HCT116 (cell line): ENCODE measurements at regions not wholly inside any gene's neighbourhood (a gene's known extent, or its start where the extent isn't known, plus 50 kb on each side); places are given as distances from the start of the nearest gene placed in this dataset.

Source experiments
- CEBPB ChIP-seq: IDR thresholded peaks from 2 replicates; pipeline ENCODE4 v1.6.1; 2012; ENCODE audit warnings: low read depth
- ELF1 ChIP-seq: IDR thresholded peaks from 2 replicates; pipeline ENCODE4 v1.6.1; 2012; ENCODE audit warnings: low read depth, borderline replicate concordance
- EZH2phosphoT487 ChIP-seq: fragments of 200-600 bp; IDR thresholded peaks from 2 replicates; pipeline ENCODE4 v1.6.1; 2018; ENCODE audit warnings: antibody characterized with exemption, borderline replicate concordance
- POLR2A ChIP-seq: IDR thresholded peaks from 2 replicates; pipeline ENCODE4 v1.7.0; 2011; ENCODE audit warnings: borderline replicate concordance; ENCODE audit not compliant: insufficient read depth, insufficient read length; ENCODE audit errors: extremely low read depth
- SP1 ChIP-seq: IDR thresholded peaks from 2 replicates; pipeline ENCODE4 v1.6.1; 2012; ENCODE audit warnings: low read depth
- TF ChIP-seq, protein P1 (sequence below): IDR thresholded peaks from 2 replicates; pipeline ENCODE4 v1.6.1; 2012
- TF ChIP-seq, protein P2 (sequence below), 3 experiments: fragments of 200-600 bp in 1 of 3; sonication (generic) in 1 of 3; IDR thresholded peaks in 2 of 3; conservative IDR thresholded peaks in 1 of 3; 2 replicates each; pipeline ENCODE4 v1.5.1; 2012 to 2017; ENCODE audit warnings: low read depth in 2 of 3, low read length in 2 of 3, antibody characterized with exemption in 1 of 3, borderline replicate concordance in 1 of 3, control low read depth in 1 of 3, mild to moderate bottlenecking in 1 of 3, mixed read lengths in 1 of 3, mixed run types in 1 of 3, moderate library complexity in 1 of 3; ENCODE audit not compliant: insufficient read depth in 1 of 3
- TF ChIP-seq, protein P3 (sequence below): IDR thresholded peaks from 2 replicates; pipeline ENCODE4 v1.6.1; 2012; ENCODE audit warnings: low read depth

DNA sequence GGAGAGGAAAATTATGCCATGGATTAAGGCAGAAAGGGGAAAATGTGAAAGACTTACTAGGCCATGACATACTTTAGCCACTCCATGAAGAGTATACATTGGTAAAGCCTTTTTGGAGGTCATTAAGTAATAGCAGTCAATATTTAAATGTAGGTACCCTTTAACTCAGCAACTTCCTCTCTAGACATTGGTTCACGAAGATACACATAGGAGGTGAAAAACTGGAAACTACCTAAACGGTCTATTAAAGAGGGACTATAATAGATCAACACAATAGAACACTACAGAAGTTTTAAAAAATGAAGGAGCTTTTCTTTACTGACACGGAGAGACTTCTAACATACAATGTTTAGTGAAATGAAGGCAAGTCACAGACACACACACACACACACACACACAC is 68.2 kb upstream of the BMAL1 start:
- TF ChIP-seq, protein P1, sequence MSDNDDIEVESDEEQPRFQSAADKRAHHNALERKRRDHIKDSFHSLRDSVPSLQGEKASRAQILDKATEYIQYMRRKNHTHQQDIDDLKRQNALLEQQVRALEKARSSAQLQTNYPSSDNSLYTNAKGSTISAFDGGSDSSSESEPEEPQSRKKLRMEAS: no peak
- TF ChIP-seq CEBPB (no peak), ELF1 (no peak), POLR2A (no peak), EZH2phosphoT487 (no peak), SP1 (no peak)
- TF ChIP-seq, protein P2, sequence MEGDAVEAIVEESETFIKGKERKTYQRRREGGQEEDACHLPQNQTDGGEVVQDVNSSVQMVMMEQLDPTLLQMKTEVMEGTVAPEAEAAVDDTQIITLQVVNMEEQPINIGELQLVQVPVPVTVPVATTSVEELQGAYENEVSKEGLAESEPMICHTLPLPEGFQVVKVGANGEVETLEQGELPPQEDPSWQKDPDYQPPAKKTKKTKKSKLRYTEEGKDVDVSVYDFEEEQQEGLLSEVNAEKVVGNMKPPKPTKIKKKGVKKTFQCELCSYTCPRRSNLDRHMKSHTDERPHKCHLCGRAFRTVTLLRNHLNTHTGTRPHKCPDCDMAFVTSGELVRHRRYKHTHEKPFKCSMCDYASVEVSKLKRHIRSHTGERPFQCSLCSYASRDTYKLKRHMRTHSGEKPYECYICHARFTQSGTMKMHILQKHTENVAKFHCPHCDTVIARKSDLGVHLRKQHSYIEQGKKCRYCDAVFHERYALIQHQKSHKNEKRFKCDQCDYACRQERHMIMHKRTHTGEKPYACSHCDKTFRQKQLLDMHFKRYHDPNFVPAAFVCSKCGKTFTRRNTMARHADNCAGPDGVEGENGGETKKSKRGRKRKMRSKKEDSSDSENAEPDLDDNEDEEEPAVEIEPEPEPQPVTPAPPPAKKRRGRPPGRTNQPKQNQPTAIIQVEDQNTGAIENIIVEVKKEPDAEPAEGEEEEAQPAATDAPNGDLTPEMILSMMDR (IDR thresholded peaks at IDR 0.05 in 2 of 3, conservative IDR thresholded peaks at IDR 0.05 in 1 of 3; ENCODE audit: borderline replicate concordance in 1 of 3, insufficient read depth in 1 of 3, low read depth in 2 of 3, low read length in 2 of 3): no peak
- TF ChIP-seq, protein P3, sequence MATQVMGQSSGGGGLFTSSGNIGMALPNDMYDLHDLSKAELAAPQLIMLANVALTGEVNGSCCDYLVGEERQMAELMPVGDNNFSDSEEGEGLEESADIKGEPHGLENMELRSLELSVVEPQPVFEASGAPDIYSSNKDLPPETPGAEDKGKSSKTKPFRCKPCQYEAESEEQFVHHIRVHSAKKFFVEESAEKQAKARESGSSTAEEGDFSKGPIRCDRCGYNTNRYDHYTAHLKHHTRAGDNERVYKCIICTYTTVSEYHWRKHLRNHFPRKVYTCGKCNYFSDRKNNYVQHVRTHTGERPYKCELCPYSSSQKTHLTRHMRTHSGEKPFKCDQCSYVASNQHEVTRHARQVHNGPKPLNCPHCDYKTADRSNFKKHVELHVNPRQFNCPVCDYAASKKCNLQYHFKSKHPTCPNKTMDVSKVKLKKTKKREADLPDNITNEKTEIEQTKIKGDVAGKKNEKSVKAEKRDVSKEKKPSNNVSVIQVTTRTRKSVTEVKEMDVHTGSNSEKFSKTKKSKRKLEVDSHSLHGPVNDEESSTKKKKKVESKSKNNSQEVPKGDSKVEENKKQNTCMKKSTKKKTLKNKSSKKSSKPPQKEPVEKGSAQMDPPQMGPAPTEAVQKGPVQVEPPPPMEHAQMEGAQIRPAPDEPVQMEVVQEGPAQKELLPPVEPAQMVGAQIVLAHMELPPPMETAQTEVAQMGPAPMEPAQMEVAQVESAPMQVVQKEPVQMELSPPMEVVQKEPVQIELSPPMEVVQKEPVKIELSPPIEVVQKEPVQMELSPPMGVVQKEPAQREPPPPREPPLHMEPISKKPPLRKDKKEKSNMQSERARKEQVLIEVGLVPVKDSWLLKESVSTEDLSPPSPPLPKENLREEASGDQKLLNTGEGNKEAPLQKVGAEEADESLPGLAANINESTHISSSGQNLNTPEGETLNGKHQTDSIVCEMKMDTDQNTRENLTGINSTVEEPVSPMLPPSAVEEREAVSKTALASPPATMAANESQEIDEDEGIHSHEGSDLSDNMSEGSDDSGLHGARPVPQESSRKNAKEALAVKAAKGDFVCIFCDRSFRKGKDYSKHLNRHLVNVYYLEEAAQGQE: no peak
